ENCODE measurements at regions not wholly inside any gene's neighbourhood (a gene's known extent, or its start where the extent isn't known, plus 50 kb on each side); places are given as distances from the start of the nearest gene placed in this dataset.
A peak's percentile ranks its signal among the peaks of the same experiment; 100 is the strongest.

DNA sequence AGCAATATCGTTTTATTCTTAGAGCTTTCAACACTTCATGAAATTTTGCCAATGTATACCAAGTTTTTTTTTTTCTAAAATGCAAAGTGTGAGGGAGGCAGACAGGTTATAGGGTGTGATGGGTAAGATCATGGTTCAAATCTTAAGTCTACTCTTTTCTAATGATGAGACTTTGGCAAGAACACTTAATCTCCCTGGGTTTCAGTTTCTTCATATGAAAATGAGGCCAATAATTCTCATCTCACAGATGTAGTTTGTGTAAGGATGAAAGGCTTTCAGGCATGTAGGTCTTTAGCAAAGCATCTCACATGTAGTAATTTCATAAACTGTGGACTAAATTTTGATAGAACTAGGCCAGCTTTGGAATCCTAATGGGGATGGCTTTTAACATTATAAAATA, 457.1 kb downstream of the QKI start (continued):
- TF ChIP-seq, protein P1, sequence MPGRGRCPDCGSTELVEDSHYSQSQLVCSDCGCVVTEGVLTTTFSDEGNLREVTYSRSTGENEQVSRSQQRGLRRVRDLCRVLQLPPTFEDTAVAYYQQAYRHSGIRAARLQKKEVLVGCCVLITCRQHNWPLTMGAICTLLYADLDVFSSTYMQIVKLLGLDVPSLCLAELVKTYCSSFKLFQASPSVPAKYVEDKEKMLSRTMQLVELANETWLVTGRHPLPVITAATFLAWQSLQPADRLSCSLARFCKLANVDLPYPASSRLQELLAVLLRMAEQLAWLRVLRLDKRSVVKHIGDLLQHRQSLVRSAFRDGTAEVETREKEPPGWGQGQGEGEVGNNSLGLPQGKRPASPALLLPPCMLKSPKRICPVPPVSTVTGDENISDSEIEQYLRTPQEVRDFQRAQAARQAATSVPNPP (IDR thresholded peaks at IDR 0.05; ENCODE audit: borderline replicate concordance, insufficient read depth, insufficient read length) = no peak
- TF ChIP-seq GATA2 (CRISPR knock-in tag; IDR thresholded peaks at IDR 0.05) (no peak), ASH1L (IDR thresholded peaks at IDR 0.05; ENCODE audit: borderline replicate concordance, low read depth, partially characterized antibody) (no peak)

DNA sequence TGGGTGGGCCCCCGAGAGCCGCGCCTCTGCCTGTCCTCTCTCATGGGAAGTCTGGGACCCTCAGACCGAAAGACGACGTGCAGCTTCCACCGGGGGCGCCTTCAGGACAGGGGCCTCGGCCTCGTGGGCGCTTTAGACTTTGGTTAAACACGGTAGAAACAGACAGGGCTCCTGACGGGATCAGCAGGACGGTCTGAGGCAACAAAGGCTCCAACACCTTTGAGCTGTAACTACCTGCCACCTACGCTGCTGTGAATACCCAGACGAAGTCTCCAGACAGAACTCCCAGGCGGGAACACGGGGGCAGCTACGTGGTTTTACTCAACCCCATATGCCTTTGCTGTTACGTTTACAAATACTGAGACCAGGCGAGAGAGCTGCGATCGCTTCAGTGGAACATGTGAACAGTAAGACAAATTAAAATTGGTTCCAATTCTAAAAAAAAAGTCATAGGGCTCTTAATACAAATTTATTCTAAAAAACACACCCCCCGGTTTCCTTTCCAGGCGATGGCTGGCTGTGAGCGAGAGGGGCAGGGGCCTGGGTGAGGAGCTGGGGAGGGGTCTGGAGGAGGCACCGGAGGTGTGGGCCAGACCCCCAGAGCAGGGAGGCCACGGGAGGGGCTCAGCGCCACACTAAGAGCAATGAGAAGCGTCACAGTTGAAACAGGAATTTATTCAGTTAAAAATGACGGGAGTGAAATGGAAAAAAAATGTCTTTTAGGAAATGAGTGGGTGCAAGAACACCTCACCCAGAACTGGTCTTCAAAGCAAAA, 453.2 kb downstream of the QKI start:
- peak overlapping the region; percentile 88 for H2AFZ ChIP-seq (ENCODE audit: low read depth, low read length)
- no peak overlapping the region for H3K4me3 ChIP-seq
- POLR2A ChIA-PET = interaction anchor here (1.0 to 1.1 kb wide), 2 partner anchors 11 to 34 kb away, joined by 3 read pairs; no protein-coding TSS in a partner anchor
- H3K9me3 ChIP-seq (replicated peaks; ENCODE audit: control insufficient read depth, insufficient read depth, low read depth, low read length) = no peaks in the 10 kb centered on the region
- H3K79me2 ChIP-seq (ENCODE audit: control insufficient read depth, insufficient read depth, low read length) = no peaks in the 10 kb centered on the region
- in situ Hi-C loops (cut with MboI) (no loop called here), intact Hi-C loops (cut with micrococcal nuclease) (no loop called here)
- no peak overlapping the region for H3K27ac ChIP-seq (ENCODE audit: extremely low read depth, low read depth, low read length)
- DNase-seq (ENCODE audit: extremely low read depth in 1 of 4, low spot score in 3 of 4) (peak in 2 of 4 experiments; percentile 12 to 24), ATAC-seq (peak; percentile 51), FAIRE-seq (no peak)
- no peaks in the 10 kb centered on the region for H4K20me1 ChIP-seq (replicated peaks; ENCODE audit: control insufficient read depth, insufficient read depth, low read length)
- peak overlapping the region; percentile 68 for H3K4me2 ChIP-seq (ENCODE audit: insufficient read depth, low read length)
- BruUV-seq (replicated peaks) = no TSS peak
- H3K9me1 ChIP-seq (ENCODE audit: control insufficient read depth, insufficient read depth, low read length) = peaks cover 4% of the 10 kb centered on the region
- CTCF ChIA-PET (ENCODE audit: low intra/inter-chr PET ratio) = no interaction called here
- 10% methylated on average over 31 of the region's 31 CpGs for WGBS (ENCODE audit: insufficient coverage, low coverage, missing lambda C conversion rate)
- H3K9ac ChIP-seq (ENCODE audit: insufficient read depth in 1 of 2, low read depth in 2 of 2, low read length in 2 of 2) = peak overlapping the region; percentile 46 to 72
- no peaks in the 10 kb centered on the region for H3K36me3 ChIP-seq (ENCODE audit: control insufficient read depth, insufficient read depth, low read length)
- H3K4me1 ChIP-seq (replicated peaks in 1 of 2; ENCODE audit: control insufficient read depth in 2 of 2, insufficient read depth in 2 of 2, low read length in 2 of 2) = peaks cover 5 to 10% of the 10 kb centered on the region in 2 experiments; a peak in 4 of 5 replicates
- H3K27me3 ChIP-seq (ENCODE audit: control insufficient read depth in 2 of 2, insufficient read depth in 2 of 2, low read length in 2 of 2) = peaks cover 11 to 39% of the 10 kb centered on the region in 2 experiments
- TF ChIP-seq ZBTB8A (IDR thresholded peaks at IDR 0.05; ENCODE audit: partially characterized antibody) (no peak), SIRT6 (IDR thresholded peaks at IDR 0.05; ENCODE audit: low read depth, low read length) (no peak), ZNF707 (CRISPR knock-in tag; conservative IDR thresholded peaks at IDR 0.05) (no peak), RBM39 (optimal IDR thresholded peaks at IDR 0.05; ENCODE audit: low read depth, low read length) (no peak), CTBP1 (IDR thresholded peaks at IDR 0.05; ENCODE audit: borderline replicate concordance) (no peak)
- TF ChIP-seq, protein P2, sequence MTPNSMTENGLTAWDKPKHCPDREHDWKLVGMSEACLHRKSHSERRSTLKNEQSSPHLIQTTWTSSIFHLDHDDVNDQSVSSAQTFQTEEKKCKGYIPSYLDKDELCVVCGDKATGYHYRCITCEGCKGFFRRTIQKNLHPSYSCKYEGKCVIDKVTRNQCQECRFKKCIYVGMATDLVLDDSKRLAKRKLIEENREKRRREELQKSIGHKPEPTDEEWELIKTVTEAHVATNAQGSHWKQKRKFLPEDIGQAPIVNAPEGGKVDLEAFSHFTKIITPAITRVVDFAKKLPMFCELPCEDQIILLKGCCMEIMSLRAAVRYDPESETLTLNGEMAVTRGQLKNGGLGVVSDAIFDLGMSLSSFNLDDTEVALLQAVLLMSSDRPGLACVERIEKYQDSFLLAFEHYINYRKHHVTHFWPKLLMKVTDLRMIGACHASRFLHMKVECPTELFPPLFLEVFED (CRISPR knock-in tag; conservative IDR thresholded peaks at IDR 0.05) = no peak
- TF ChIP-seq, protein P3, sequence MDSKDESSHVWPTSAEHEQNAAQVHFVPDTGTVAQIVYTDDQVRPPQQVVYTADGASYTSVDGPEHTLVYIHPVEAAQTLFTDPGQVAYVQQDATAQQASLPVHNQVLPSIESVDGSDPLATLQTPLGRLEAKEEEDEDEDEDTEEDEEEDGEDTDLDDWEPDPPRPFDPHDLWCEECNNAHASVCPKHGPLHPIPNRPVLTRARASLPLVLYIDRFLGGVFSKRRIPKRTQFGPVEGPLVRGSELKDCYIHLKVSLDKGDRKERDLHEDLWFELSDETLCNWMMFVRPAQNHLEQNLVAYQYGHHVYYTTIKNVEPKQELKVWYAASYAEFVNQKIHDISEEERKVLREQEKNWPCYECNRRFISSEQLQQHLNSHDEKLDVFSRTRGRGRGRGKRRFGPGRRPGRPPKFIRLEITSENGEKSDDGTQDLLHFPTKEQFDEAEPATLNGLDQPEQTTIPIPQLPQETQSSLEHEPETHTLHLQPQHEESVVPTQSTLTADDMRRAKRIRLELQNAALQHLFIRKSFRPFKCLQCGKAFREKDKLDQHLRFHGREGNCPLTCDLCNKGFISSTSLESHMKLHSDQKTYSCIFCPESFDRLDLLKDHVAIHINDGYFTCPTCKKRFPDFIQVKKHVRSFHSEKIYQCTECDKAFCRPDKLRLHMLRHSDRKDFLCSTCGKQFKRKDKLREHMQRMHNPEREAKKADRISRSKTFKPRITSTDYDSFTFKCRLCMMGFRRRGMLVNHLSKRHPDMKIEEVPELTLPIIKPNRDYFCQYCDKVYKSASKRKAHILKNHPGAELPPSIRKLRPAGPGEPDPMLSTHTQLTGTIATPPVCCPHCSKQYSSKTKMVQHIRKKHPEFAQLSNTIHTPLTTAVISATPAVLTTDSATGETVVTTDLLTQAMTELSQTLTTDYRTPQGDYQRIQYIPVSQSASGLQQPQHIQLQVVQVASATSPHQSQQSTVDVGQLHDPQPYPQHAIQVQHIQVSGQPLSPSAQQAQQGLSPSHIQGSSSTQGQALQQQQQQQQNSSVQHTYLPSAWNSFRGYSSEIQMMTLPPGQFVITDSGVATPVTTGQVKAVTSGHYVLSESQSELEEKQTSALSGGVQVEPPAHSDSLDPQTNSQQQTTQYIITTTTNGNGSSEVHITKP (IDR thresholded peaks at IDR 0.05; ENCODE audit: partially characterized antibody) = no peak
- TF ChIP-seq, protein P4, sequence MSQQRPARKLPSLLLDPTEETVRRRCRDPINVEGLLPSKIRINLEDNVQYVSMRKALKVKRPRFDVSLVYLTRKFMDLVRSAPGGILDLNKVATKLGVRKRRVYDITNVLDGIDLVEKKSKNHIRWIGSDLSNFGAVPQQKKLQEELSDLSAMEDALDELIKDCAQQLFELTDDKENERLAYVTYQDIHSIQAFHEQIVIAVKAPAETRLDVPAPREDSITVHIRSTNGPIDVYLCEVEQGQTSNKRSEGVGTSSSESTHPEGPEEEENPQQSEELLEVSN (IDR thresholded peaks at IDR 0.05; ENCODE audit: borderline replicate concordance in 1 of 2, extremely low read depth in 1 of 2, insufficient read depth in 1 of 2, insufficient read length in 1 of 2, low read depth in 1 of 2, low read length in 1 of 2, poor library complexity in 1 of 2, severe bottlenecking in 1 of 2) = peak in 1 of 2 experiments; percentile 60

Data from K562 (cell line).